NCI-H2196 (cell line): ENCODE measurements at regions not wholly inside any gene's neighbourhood (a gene's known extent, or its start where the extent isn't known, plus 50 kb on each side); places are given as distances from the start of the nearest gene placed in this dataset.
A peak's percentile ranks its signal among the peaks of the same experiment; 100 is the strongest.

Experiments used
- DNase-seq: peaks from one replicate; lab custom pipeline; 2025; ENCODE audit not compliant: unreplicated experiment; lab: John Stamatoyannopoulos, UW

DNA sequence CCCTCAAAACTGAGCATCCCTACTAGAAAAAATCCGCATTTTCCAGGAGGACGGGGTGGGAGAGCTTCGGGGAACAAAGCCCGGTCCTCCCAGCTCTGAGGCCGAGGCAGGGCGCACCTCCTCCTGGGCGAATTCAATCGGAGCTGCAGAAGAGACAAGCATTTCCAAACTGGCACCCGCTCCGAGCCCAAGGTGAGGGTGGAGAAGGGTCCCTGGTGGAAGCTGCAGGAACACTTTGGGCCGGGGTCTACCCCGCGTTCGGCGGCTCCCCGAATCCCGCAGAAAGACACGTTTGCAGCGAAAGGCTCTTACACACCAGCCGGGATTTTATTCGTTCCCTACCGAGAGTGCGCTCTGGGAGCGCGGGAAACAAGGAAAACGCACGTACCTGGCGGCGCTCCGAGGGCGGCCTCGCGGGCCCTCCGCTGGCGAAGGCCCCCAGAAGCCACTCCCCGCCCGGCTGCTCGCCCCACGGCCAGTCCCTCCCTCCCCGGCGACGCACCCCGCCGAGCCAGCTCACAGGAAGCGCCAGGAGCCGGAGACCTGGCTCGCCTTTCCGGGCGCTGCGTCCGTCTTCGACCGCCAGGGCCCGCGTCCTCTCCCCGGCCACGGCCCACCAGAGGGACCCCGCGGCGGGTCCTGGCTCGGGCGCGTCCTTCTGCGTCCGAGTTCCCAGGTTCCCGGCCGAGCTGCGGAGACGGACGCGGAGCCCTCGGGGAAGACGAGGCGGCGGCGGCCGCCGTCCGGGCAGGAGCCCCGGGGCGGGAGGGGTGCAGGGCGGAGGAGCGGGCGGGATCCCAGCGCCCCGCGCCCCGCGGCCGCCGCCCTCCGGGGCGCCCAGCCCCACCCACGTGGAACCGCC is 49.8 kb upstream of the BAHCC1 start:
- peak; percentile 88 for DNase-seq
